Effector memory CD4-positive, alpha-beta T cell (primary cell): ENCODE measurements at regions not wholly inside any gene's neighbourhood (a gene's known extent, or its start where the extent isn't known, plus 50 kb on each side); places are given as distances from the start of the nearest gene placed in this dataset.

Source experiments
- DNase-seq, 3 donors: peaks; one replicate each; pipeline ENCODE4 v3.0.0-alpha.2; 2020
- H3K27ac ChIP-seq: 2 replicates; pipeline ENCODE4 v1.7.0; 2013; ENCODE audit warnings: mild to moderate bottlenecking, low read length, moderate library complexity; ENCODE audit not compliant: insufficient read depth, poor library complexity, severe bottlenecking
- H3K27me3 ChIP-seq: replicated peaks from 2 replicates; pipeline ENCODE4 v1.7.0; 2013; ENCODE audit warnings: mild to moderate bottlenecking, low read length; ENCODE audit not compliant: insufficient read depth, control insufficient read depth, poor library complexity, severe bottlenecking
- H3K36me3 ChIP-seq: 2 replicates; pipeline ENCODE4 v1.7.0; 2013; ENCODE audit warnings: mild to moderate bottlenecking, low read length, moderate library complexity; ENCODE audit not compliant: control insufficient read depth, insufficient read depth
- H3K4me1 ChIP-seq: 2 replicates; pipeline ENCODE4 v1.7.0; 2013; ENCODE audit warnings: low read length, mild to moderate bottlenecking; ENCODE audit not compliant: control insufficient read depth, insufficient read depth, poor library complexity, severe bottlenecking
- H3K4me3 ChIP-seq: 2 replicates; pipeline ENCODE4 v1.7.0; 2013; ENCODE audit warnings: low read length, low read depth, mild to moderate bottlenecking; ENCODE audit not compliant: insufficient read depth, poor library complexity, severe bottlenecking
- H3K9me3 ChIP-seq: 2 replicates; pipeline ENCODE4 v1.7.0; 2013; ENCODE audit warnings: mild to moderate bottlenecking, low read length, moderate library complexity; ENCODE audit not compliant: control insufficient read depth

DNA sequence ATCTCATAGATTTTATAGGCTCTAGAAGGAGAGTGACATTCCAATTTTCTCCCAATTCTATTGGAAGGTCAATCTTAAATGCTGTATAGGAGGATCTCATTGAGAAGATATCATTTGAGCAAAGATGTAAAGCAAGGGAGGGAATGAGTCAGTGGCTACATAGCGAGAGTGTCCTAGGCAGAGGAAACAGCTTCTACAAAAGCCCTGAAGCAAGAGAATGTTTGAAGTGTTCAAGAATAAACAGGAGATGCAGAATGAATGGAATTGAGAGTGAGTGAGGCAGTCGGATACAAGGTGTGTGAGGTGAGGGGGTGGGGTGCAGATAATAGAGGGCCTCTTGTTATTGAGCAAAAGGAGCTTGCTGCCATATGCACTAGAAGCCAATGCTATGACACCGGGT lies 545.9 kb downstream of the IGSF11 start:
- H3K4me1 ChIP-seq = no peaks in the 10 kb centered on the region
- no peak overlapping the region for H3K27ac ChIP-seq
- H3K27me3 ChIP-seq = no peaks in the 10 kb centered on the region
- no peak for DNase-seq
- no peak overlapping the region for H3K4me3 ChIP-seq
- no peaks in the 10 kb centered on the region for H3K9me3 ChIP-seq
- no peaks in the 10 kb centered on the region for H3K36me3 ChIP-seq

DNA sequence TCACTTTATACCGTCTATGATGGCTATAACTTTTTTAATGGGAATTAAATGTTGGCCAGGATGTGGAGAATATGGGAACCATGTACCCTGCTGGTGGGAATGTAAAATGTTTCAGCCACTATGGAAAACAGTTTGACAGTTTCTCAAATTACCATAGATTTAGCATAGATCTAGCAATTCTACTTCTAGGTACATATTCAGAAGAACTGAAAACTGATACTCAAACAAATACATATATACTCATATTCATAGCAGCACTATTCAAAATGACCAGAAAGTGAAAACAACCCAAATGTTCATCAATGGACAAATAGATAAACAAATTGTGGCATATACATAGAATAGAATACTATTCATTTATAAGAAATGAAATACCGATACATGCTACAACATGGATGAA lies 539.4 kb downstream of the IGSF11 start:
- Histone ChIP-seq H3K4me3 (no peak overlapping the region), H3K9me3 (no peaks in the 10 kb centered on the region), H3K27me3 (no peaks in the 10 kb centered on the region), H3K36me3 (no peaks in the 10 kb centered on the region), H3K4me1 (no peaks in the 10 kb centered on the region), H3K27ac (no peak overlapping the region)
- DNase-seq = no peak

DNA sequence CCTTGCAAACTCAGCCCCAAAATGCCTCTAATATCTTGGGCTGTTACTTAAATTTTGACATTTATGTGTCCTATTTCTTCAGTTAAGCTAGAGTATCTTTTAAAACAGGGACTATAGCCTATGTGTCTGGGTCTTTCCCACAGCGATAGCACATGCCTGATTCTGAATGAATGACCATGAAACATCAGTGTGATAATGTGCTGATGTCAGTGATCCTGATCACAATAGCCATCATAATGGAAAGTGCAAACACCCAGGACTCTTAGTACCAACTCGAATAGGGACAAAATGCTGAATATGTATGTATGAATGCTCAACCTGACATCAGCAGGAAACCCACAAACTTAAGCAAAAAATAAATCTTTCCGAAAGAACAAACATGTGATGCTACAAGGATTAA lies 537.4 kb downstream of the IGSF11 start:
- no peak overlapping the region for H3K27ac ChIP-seq
- no peaks in the 10 kb centered on the region for H3K36me3 ChIP-seq
- no peaks in the 10 kb centered on the region for H3K4me1 ChIP-seq
- no peak overlapping the region for H3K4me3 ChIP-seq
- DNase-seq = no peak
- H3K9me3 ChIP-seq = no peaks in the 10 kb centered on the region
- H3K27me3 ChIP-seq = no peaks in the 10 kb centered on the region

DNA sequence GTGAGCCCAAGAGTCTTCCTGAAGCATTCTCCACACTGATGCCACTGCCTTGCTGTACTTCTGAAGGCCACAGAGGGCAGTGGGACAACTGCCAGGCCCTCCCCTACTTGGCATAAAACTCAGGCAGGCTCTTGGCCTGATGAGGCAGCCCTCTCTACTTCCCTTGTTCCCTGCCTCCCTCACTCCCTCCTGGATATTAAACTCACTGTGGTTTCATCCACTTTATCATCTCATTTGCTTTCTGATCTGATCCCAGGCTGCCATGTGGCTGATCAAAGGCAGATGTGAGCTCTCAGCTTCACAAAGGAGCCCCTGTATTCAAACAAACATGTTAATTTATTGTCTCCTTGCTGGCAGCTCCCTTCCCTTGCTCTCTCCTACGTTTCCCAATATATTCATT lies 533.5 kb downstream of the IGSF11 start:
- Histone ChIP-seq H3K4me3 (no peak overlapping the region), H3K27ac (no peak overlapping the region), H3K36me3 (no peaks in the 10 kb centered on the region), H3K4me1 (no peaks in the 10 kb centered on the region), H3K27me3 (no peaks in the 10 kb centered on the region), H3K9me3 (no peaks in the 10 kb centered on the region)
- DNase-seq = no peak

DNA sequence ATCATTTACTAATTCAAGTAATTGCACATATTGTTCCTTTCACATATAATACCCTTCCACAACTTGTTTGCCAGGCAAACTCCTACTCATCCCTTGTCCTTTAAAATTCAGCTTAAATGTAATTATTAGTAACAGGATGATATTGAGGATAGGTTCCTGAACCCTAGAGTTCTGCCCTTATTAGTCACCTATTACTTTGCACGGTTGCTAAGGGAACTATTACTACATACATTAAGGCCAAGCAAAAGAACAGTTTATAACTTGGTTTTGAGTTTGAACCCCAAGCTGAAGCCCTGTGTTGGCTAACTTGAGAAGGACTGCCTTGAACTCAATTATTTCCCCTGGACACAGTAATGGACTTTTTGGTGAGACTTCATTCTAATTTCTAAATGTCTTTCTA lies 529.7 kb downstream of the IGSF11 start:
- no peaks in the 10 kb centered on the region for H3K4me1 ChIP-seq
- no peaks in the 10 kb centered on the region for H3K36me3 ChIP-seq
- H3K4me3 ChIP-seq = no peak overlapping the region
- no peak for DNase-seq
- H3K27me3 ChIP-seq = no peaks in the 10 kb centered on the region
- H3K9me3 ChIP-seq = no peaks in the 10 kb centered on the region
- H3K27ac ChIP-seq = no peak overlapping the region

DNA sequence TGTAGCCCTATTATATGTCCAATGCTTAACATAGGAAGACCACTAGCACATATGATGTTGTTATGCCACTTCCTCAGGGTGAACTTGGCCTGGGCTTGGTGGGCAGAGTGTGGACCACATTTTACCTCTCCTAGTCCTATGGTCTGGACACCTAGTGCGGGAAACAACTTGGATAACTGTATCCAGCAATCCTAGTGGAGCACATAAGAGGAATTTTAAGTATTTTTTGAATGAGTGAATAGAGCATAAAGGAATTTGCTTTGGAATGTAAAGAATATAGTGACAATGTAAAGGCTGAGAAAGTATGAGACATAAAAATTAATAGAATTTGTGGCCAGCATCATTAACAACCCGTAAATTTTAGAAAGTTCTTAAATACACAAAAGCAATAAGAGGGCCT lies 528.9 kb downstream of the IGSF11 start:
- no peak overlapping the region for H3K27ac ChIP-seq
- no peaks in the 10 kb centered on the region for H3K9me3 ChIP-seq
- no peak for DNase-seq
- H3K4me1 ChIP-seq = no peaks in the 10 kb centered on the region
- H3K27me3 ChIP-seq = no peaks in the 10 kb centered on the region
- H3K4me3 ChIP-seq = no peak overlapping the region
- H3K36me3 ChIP-seq = no peaks in the 10 kb centered on the region

DNA sequence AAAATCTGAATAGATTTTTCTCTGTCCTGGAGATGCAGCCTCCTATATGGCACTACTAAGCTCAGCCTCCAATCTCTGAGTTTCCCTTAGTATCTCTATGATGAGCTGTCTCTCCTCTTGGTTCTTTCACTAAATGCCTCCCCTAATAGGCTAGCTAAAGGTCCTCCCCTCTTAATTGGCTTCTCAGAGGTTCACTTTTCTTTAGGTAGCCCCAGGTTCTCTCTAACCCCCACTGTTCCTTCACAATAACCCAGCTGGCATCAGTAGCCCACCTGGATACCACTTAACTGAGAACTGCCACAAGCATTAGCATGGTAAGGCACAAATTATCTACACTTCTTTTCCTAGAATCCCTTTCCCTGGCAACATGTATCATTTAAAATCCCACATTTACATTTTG lies 523.2 kb downstream of the IGSF11 start:
- Histone ChIP-seq H3K27ac (no peak overlapping the region), H3K36me3 (no peaks in the 10 kb centered on the region)
- DNase-seq = no peak

DNA sequence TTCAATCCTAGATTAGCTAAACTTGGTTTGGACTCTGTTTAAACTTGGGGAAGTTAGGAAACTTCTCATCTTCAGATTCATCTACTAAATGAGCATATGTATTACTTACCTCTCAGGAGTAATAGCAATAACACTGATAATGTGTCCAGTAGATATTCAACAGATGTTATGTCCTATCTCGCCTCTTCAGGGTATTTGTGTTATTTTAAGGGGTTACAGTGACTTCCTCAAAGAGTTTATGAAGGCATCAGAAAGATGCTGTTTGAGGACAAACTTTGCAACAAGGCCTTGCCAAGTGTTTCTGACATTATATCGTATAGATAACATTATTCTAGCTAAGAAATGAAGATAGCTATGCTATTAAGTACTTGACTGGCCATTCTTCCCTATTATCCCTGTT lies 522.3 kb downstream of the IGSF11 start:
- H3K36me3 ChIP-seq = no peaks in the 10 kb centered on the region
- no peaks in the 10 kb centered on the region for H3K9me3 ChIP-seq
- H3K27me3 ChIP-seq = no peaks in the 10 kb centered on the region
- no peak overlapping the region for H3K27ac ChIP-seq
- no peaks in the 10 kb centered on the region for H3K4me1 ChIP-seq
- no peak for DNase-seq
- H3K4me3 ChIP-seq = no peak overlapping the region

More for the DNA sequence above, 523.2 kb downstream of the IGSF11 start:
- H3K9me3 ChIP-seq = no peaks in the 10 kb centered on the region
- no peaks in the 10 kb centered on the region for H3K27me3 ChIP-seq
- H3K4me1 ChIP-seq = no peaks in the 10 kb centered on the region
- H3K4me3 ChIP-seq = no peak overlapping the region

DNA sequence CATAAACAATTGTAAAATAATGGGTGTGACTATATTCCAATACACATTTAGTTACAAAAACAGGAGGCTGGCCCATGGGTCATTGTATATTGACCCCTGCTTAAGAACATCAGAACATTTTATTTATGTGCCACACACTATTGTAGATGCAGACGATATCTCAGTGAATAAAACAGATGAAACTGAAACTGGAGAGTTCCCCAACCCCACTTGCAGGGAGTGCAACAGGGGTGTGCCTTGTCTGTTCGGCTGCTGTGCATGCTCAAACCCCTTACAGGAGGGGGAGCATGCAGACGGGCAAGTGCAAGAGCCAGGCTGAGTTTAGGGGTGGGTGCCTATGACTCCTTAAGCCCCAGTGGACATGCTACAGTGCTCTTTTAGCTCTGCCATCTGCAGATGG lies 509.6 kb downstream of the IGSF11 start:
- H3K27ac ChIP-seq = no peak overlapping the region
- H3K36me3 ChIP-seq = no peaks in the 10 kb centered on the region
- H3K4me1 ChIP-seq = no peaks in the 10 kb centered on the region
- no peaks in the 10 kb centered on the region for H3K27me3 ChIP-seq
- DNase-seq = no peak
- no peak overlapping the region for H3K4me3 ChIP-seq
- no peaks in the 10 kb centered on the region for H3K9me3 ChIP-seq

DNA sequence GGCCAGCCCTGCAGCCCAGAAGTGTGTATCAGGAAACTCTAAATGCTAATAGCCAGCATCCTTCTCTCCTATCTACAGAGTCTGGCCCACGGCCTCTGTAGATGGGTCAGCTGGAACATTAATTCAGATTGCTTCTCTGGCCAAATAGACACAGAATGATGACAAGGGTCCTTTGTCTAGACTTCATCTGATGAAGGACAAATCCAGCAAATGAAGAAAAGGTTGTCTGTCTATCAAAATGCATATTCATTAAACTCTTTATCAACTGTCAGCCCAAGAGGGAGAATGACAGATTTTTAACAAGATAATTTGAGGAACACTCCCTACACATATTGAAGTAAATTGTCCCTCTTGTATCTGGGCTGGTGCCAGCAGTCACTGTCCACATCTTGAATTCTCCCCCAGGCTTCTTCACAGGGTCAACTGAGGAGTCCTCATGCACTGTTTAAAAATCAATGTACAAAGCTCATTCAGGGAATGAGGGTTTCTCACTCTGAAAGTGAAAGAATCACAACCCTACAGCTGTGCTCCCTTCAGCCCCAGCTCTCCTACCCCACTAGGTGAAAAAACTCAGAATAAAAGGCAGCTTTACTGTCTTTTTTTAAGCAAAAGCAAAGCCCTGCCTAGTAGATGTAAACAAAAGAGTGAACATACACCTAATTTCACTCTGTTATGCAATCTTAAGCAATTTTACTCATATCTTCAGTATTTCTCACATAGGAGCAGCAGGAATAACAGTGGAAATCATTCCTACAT lies 507.7 kb downstream of the IGSF11 start:
- H3K36me3 ChIP-seq = no peaks in the 10 kb centered on the region
- H3K27ac ChIP-seq = no peak overlapping the region
- no peak for DNase-seq
- H3K27me3 ChIP-seq = no peaks in the 10 kb centered on the region
- H3K4me1 ChIP-seq = no peaks in the 10 kb centered on the region
- no peak overlapping the region for H3K4me3 ChIP-seq
- no peaks in the 10 kb centered on the region for H3K9me3 ChIP-seq
